Right lobe of liver (tissue), 4 donors: ENCODE measurements at regions not wholly inside any gene's neighbourhood (a gene's known extent, or its start where the extent isn't known, plus 50 kb on each side); places are given as distances from the start of the nearest gene placed in this dataset.

Experiments
- POLR2A ChIP-seq: fragments of 450-650 bp; IDR thresholded peaks from one replicate; pipeline ENCODE4 v1.6.1; 2017; ENCODE audit warnings: antibody characterized with exemption, mild to moderate bottlenecking
- TF ChIP-seq, protein P1 (sequence below), 4 donors: fragments of 200-600 bp in 3 of 4; fragments of 450-650 bp in 1 of 4; IDR thresholded peaks; one replicate each; pipeline versions ENCODE4 v1.5.1 to v1.8.0; 2016 to 2022; ENCODE audit warnings: antibody characterized with exemption in 4 of 4, mild to moderate bottlenecking in 2 of 4
- donor health status: DM: no; HTN: no; CAD: no.
- donor health status: DM: no; HTN: no; CAD: no.
- donor health status: DM: no; HTN: yes; CAD: no.

GRCh38 chr17:45676695-45677094, 107.4 kb upstream of the CRHR1 start:
- TF ChIP-seq, protein P1, sequence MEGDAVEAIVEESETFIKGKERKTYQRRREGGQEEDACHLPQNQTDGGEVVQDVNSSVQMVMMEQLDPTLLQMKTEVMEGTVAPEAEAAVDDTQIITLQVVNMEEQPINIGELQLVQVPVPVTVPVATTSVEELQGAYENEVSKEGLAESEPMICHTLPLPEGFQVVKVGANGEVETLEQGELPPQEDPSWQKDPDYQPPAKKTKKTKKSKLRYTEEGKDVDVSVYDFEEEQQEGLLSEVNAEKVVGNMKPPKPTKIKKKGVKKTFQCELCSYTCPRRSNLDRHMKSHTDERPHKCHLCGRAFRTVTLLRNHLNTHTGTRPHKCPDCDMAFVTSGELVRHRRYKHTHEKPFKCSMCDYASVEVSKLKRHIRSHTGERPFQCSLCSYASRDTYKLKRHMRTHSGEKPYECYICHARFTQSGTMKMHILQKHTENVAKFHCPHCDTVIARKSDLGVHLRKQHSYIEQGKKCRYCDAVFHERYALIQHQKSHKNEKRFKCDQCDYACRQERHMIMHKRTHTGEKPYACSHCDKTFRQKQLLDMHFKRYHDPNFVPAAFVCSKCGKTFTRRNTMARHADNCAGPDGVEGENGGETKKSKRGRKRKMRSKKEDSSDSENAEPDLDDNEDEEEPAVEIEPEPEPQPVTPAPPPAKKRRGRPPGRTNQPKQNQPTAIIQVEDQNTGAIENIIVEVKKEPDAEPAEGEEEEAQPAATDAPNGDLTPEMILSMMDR (IDR thresholded peaks at IDR 0.05): no peak
- TF ChIP-seq POLR2A: no peak
